Endothelial cell of umbilical vein (primary cell): ENCODE measurements at regions not wholly inside any gene's neighbourhood (a gene's known extent, or its start where the extent isn't known, plus 50 kb on each side); places are given as distances from the start of the nearest gene placed in this dataset.

Experiments used
- BruUV-seq: library from RNA; stranded (reverse); fragments of 400-500 nt; replicated peaks from 2 replicates; lab custom pipeline; 2021; lab: Mats Ljungman, UMichigan
- CTCF ChIA-PET: fragments of 300-600, 350-600 bp; sonication (Branson Sonifier 250); formaldehyde crosslinking; loops from one replicate; lab custom pipeline; 2021; ENCODE audit warnings: antibody characterized with exemption, inconsistent platforms; lab: Charles Lee
- POLR2A ChIA-PET: fragments of 300-600, 350-600 bp; sonication (Branson Sonifier 250); formaldehyde crosslinking; loops from one replicate; lab custom pipeline; 2021; ENCODE audit warnings: antibody characterized with exemption, inconsistent platforms; lab: Charles Lee
- DNase-seq: peaks from one replicate; pipeline ENCODE4 v3.0.0-alpha.2; 2011; ENCODE audit warnings: low read depth, low spot score
- FAIRE-seq: peaks from 2 replicates; lab custom pipeline; 2011; peaks lifted over from hg19 to GRCh38; lab: Jason Lieb, UNC
- H2AFZ ChIP-seq: 2 replicates; pipeline ENCODE4 v1.6.0; 2012; ENCODE audit warnings: low read depth, low read length, control low read depth, inconsistent platforms
- H3K27ac ChIP-seq: 2 replicates; pipeline ENCODE4 v1.5.1; 2011; ENCODE audit warnings: low read depth, mild to moderate bottlenecking, control low read depth, low read length, moderate library complexity; ENCODE audit not compliant: insufficient read depth
- H3K27me3 ChIP-seq, 2 experiments: 2 replicates each; pipeline versions ENCODE4 v1.6.0 to v1.6.1; 2011; ENCODE audit warnings: low read length in 2 of 2, mixed read lengths in 1 of 2; ENCODE audit not compliant: control insufficient read depth in 2 of 2, insufficient read depth in 2 of 2
- H3K36me3 ChIP-seq, 2 experiments: 2 replicates in 1 of 2; 3 replicates in 1 of 2; pipeline ENCODE4 v1.5.1; 2011; ENCODE audit warnings: low read length in 2 of 2, mild to moderate bottlenecking in 1 of 2, moderate library complexity in 1 of 2; ENCODE audit not compliant: control insufficient read depth in 2 of 2, insufficient read depth in 2 of 2; ENCODE audit errors: extremely low read depth in 1 of 2
- H3K4me1 ChIP-seq: 3 replicates; pipeline ENCODE4 v1.5.1; 2011; ENCODE audit warnings: mild to moderate bottlenecking, low read length; ENCODE audit not compliant: control insufficient read depth, insufficient read depth; ENCODE audit errors: extremely low read depth
- H3K4me2 ChIP-seq: 2 replicates; pipeline ENCODE4 v1.6.1; 2011; ENCODE audit warnings: low read length, control low read depth, mixed read lengths; ENCODE audit not compliant: insufficient read depth
- H3K4me3 ChIP-seq, 3 experiments: fragments of 200-600 bp in 1 of 3; sonication (generic), shearing (Covaris generic) in 1 of 3; replicated peaks in 1 of 3; 2 replicates each; pipeline ENCODE4 v1.5.1; 2011 to 2016; ENCODE audit warnings: control low read depth in 3 of 3, low read length in 3 of 3, mild to moderate bottlenecking in 2 of 3, inconsistent platforms in 1 of 3, low read depth in 1 of 3, moderate library complexity in 1 of 3; ENCODE audit not compliant: insufficient read depth in 1 of 3
- H3K79me2 ChIP-seq: 2 replicates; pipeline ENCODE4 v1.6.0; 2012; ENCODE audit warnings: low read length, inconsistent platforms; ENCODE audit not compliant: control insufficient read depth, insufficient read depth
- H3K9ac ChIP-seq: replicated peaks from 2 replicates; pipeline ENCODE3; 2011; ENCODE audit warnings: low read length, control low read depth; ENCODE audit not compliant: insufficient read depth; ENCODE audit errors: extremely low read depth
- H3K9me1 ChIP-seq: replicated peaks from 3 replicates; pipeline ENCODE4 v1.6.0; 2011; ENCODE audit warnings: mild to moderate bottlenecking, low read length; ENCODE audit not compliant: control insufficient read depth, insufficient read depth; ENCODE audit errors: extremely low read depth
- H3K9me3 ChIP-seq: replicated peaks from 2 replicates; pipeline ENCODE4 v1.5.1; 2012; ENCODE audit warnings: low read length, inconsistent platforms; ENCODE audit not compliant: control insufficient read depth, insufficient read depth
- H4K20me1 ChIP-seq: replicated peaks from 2 replicates; pipeline ENCODE3; 2011; ENCODE audit warnings: mild to moderate bottlenecking, low read length; ENCODE audit not compliant: control insufficient read depth, insufficient read depth; ENCODE audit errors: extremely low read depth
- EZH2 ChIP-seq: IDR thresholded peaks from 2 replicates; pipeline ENCODE4 v1.6.1; 2012; ENCODE audit warnings: borderline replicate concordance, low read depth, mild to moderate bottlenecking, moderate library complexity, low read length, inconsistent platforms; ENCODE audit not compliant: severe bottlenecking
- FOS ChIP-seq: IDR thresholded peaks from 2 replicates; pipeline ENCODE4 v1.6.1; 2011; ENCODE audit warnings: mild to moderate bottlenecking, low read length, moderate library complexity, borderline replicate concordance; ENCODE audit not compliant: insufficient read depth
- GATA2 ChIP-seq: IDR thresholded peaks from 2 replicates; pipeline ENCODE4 v1.7.0; 2011; ENCODE audit warnings: low read depth, mild to moderate bottlenecking, moderate library complexity, mixed read lengths, low read length; ENCODE audit not compliant: insufficient read length, insufficient read depth
- JUN ChIP-seq: IDR thresholded peaks from 2 replicates; pipeline ENCODE4 v1.6.1; 2011; ENCODE audit warnings: borderline replicate concordance, low read depth; ENCODE audit not compliant: insufficient read length, insufficient read depth
- MYC ChIP-seq: IDR thresholded peaks from one replicate; pipeline ENCODE4 v1.6.1; 2011; ENCODE audit warnings: mild to moderate bottlenecking, low read depth, low read length
- POLR2A ChIP-seq: IDR thresholded peaks from 2 replicates; pipeline ENCODE4 v1.6.1; 2012; ENCODE audit warnings: low read depth, mild to moderate bottlenecking, control low read depth, low read length
- POLR2AphosphoS5 ChIP-seq: IDR thresholded peaks from 2 replicates; pipeline ENCODE4 v1.6.1; 2012; ENCODE audit warnings: low read depth, mild to moderate bottlenecking, control low read depth, low read length, moderate library complexity; ENCODE audit not compliant: insufficient read depth
- dilution Hi-C: fragments of 300-500 bp; cut with MboI; formaldehyde crosslinking; loops from one replicate; pipeline ENCODE4 v1.15.0; 2019; ENCODE audit warnings: low sequenced_read_pairs; ENCODE audit not compliant: extremely low pct_ligation_motif_present
- intact Hi-C: fragments of 100-400 bp; cut with micrococcal nuclease; formaldehyde crosslinking; loops from one replicate; pipeline ENCODE4 v1.10.0; 2022
- TF ChIP-seq, protein P1 (sequence below), 2 donors: IDR thresholded peaks; 1 replicate in 1 of 2; 2 replicates in 1 of 2; pipeline ENCODE4 v1.5.1; 2011; ENCODE audit warnings: low read length in 2 of 2, mild to moderate bottlenecking in 2 of 2, moderate library complexity in 2 of 2, control low read depth in 1 of 2, inconsistent platforms in 1 of 2, low read depth in 1 of 2; ENCODE audit not compliant: insufficient read depth in 1 of 2; ENCODE audit errors: extremely low read depth in 1 of 2
- TF ChIP-seq, protein P2 (sequence below): IDR thresholded peaks from 2 replicates; pipeline ENCODE4 v1.6.1; 2011; ENCODE audit not compliant: insufficient read depth, insufficient read length

DNA sequence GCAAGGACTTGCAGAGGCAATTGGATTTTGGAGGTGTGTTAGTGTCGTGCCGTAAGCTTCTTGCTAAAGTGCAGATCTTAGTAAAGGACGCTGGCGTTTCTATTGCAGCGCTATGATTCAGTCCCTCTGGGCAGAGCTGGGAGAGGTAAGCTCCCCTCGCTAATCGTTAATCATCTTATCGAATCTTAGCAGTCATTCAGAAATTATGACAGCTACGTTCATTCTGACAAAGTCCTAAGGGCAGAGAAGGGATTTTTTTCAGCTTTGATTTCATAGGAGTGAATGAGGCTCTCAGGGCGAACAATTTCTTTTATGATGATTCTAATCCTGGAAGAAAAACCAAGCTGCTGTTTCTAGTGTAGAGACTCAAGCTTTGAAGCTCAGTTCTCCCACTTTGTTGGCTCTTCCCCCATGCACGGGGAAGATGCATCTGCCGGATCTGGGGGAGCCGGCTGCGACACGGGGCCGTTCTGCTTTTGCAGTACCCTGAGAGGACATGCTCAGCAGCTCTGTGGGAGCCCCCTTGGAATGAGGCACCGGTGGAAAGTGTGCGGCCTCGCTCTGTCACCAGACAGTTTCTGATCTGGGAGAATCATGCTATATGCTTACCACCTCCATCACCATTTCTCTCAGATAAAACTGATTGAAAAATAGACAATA, 79.1 kb upstream of the SLC22A23 start:
- Histone ChIP-seq H3K9me3 (no peaks in the 10 kb centered on the region), H3K79me2 (no peaks in the 10 kb centered on the region), H3K4me1 (peaks cover 8% of the 10 kb centered on the region), H3K4me3 (no peak overlapping the region), H3K9me1 (no peaks in the 10 kb centered on the region), H3K27ac (no peak overlapping the region), H3K4me2 (no peak overlapping the region), H3K9ac (no peak overlapping the region), H4K20me1 (no peaks in the 10 kb centered on the region), H3K27me3 (peaks cover 8 to 13% of the 10 kb centered on the region in 2 experiments), H2AFZ (no peak overlapping the region), H3K36me3 (no peaks in the 10 kb centered on the region)
- intact Hi-C loops (no loop called here), dilution Hi-C loops (no loop called here)
- FAIRE-seq (no peak), DNase-seq (no peak)
- ChIA-PET CTCF (interaction anchor here (0.7 to 1.7 kb wide), 2 partner anchors 17 to 125 kb away, joined by 3 to 5 read pairs; no protein-coding TSS in a partner anchor), POLR2A (no interaction called here)
- TF ChIP-seq, protein P1, sequence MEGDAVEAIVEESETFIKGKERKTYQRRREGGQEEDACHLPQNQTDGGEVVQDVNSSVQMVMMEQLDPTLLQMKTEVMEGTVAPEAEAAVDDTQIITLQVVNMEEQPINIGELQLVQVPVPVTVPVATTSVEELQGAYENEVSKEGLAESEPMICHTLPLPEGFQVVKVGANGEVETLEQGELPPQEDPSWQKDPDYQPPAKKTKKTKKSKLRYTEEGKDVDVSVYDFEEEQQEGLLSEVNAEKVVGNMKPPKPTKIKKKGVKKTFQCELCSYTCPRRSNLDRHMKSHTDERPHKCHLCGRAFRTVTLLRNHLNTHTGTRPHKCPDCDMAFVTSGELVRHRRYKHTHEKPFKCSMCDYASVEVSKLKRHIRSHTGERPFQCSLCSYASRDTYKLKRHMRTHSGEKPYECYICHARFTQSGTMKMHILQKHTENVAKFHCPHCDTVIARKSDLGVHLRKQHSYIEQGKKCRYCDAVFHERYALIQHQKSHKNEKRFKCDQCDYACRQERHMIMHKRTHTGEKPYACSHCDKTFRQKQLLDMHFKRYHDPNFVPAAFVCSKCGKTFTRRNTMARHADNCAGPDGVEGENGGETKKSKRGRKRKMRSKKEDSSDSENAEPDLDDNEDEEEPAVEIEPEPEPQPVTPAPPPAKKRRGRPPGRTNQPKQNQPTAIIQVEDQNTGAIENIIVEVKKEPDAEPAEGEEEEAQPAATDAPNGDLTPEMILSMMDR (IDR thresholded peaks at IDR 0.05; ENCODE audit: extremely low read depth in 1 of 2, insufficient read depth in 1 of 2, low read depth in 1 of 2, low read length in 2 of 2), result no peak
- TF ChIP-seq GATA2 (no peak), EZH2 (no peak), MYC (no peak), FOS (no peak), POLR2AphosphoS5 (no peak), JUN (no peak), POLR2A (no peak)
- TF ChIP-seq, protein P2, sequence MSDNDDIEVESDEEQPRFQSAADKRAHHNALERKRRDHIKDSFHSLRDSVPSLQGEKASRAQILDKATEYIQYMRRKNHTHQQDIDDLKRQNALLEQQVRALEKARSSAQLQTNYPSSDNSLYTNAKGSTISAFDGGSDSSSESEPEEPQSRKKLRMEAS, result no peak
- BruUV-seq, result no TSS peak
